ENCODE measurements at regions not wholly inside any gene's neighbourhood (a gene's known extent, or its start where the extent isn't known, plus 50 kb on each side); places are given as distances from the start of the nearest gene placed in this dataset.

DNA sequence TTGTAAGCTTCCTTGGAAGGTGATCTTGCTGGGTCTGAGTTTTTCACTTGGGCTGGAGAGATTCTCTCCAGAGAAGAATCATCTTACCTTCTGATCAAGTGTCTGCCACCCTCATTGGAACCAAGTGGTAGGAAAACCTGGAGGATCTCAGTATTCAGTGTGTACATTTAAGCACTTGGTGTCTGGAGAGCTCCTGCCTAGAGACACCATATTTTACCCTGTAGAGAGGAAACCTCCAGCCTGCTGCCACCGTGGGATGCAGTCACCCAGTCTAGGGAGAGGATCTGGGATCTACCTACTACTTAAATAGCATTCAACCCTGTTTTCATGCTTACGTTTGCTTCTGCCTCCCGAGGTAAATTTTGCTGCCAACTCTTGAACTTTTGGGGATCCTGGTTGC is 274.3 kb downstream of the SV2B start:
- no peaks in the 10 kb centered on the region for H3K4me1 ChIP-seq (ENCODE audit: insufficient read depth)
- no peaks in the 10 kb centered on the region for H3K9me2 ChIP-seq (replicated peaks; ENCODE audit: insufficient read depth)
- no peaks in the 10 kb centered on the region for H4K20me1 ChIP-seq (ENCODE audit: insufficient read depth, poor library complexity, severe bottlenecking)
- H3K4me2 ChIP-seq = no peak overlapping the region
- H3K9me3 ChIP-seq (ENCODE audit: low read depth) = no peaks in the 10 kb centered on the region
- DNase-seq (ENCODE audit: low spot score) = no peak
- 88% methylated on average over 3 of the region's 3 CpGs for WGBS (ENCODE audit: low lambda C conversion rate, missing lambda C conversion rate)
- peaks cover 3% of the 10 kb centered on the region for H3K27me3 ChIP-seq
- no peak overlapping the region for H3K27ac ChIP-seq
- H3K79me2 ChIP-seq = no peaks in the 10 kb centered on the region
- TF ChIP-seq, protein P1, sequence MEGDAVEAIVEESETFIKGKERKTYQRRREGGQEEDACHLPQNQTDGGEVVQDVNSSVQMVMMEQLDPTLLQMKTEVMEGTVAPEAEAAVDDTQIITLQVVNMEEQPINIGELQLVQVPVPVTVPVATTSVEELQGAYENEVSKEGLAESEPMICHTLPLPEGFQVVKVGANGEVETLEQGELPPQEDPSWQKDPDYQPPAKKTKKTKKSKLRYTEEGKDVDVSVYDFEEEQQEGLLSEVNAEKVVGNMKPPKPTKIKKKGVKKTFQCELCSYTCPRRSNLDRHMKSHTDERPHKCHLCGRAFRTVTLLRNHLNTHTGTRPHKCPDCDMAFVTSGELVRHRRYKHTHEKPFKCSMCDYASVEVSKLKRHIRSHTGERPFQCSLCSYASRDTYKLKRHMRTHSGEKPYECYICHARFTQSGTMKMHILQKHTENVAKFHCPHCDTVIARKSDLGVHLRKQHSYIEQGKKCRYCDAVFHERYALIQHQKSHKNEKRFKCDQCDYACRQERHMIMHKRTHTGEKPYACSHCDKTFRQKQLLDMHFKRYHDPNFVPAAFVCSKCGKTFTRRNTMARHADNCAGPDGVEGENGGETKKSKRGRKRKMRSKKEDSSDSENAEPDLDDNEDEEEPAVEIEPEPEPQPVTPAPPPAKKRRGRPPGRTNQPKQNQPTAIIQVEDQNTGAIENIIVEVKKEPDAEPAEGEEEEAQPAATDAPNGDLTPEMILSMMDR (IDR thresholded peaks at IDR 0.05; ENCODE audit: poor library complexity) = no peak
- TF ChIP-seq EZH2 (IDR thresholded peaks at IDR 0.05; ENCODE audit: borderline replicate concordance) (no peak), EZH2phosphoT487 (IDR thresholded peaks at IDR 0.05; ENCODE audit: low read depth, severe bottlenecking, unreplicated experiment) (no peak)
- H2AFZ ChIP-seq = no peak overlapping the region
- H3K4me3 ChIP-seq = no peak overlapping the region
- no peaks in the 10 kb centered on the region for H3K36me3 ChIP-seq (replicated peaks; ENCODE audit: insufficient read depth, low read depth)

DNA sequence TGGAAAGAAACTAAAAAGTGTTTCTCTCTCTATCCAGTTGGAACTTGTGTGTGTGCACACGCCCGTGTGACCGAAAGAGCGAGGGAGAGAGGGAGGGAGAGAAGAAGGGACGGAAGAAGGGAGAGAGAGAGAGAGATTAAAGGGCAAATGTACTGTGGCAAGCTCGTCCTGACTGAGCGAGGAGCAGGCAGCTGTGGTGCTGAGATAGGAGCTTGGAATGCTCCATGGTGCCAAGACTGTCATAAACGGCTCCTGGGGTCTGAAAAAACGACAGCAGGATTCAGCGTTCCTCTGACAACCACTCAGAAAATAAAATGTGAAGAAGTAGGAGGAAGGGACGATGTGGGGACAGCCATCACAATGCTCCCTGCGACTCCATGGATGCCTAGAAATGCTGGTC is 276.0 kb downstream of the SV2B start:
- no peaks in the 10 kb centered on the region for H3K9me2 ChIP-seq (replicated peaks; ENCODE audit: insufficient read depth)
- no peak for DNase-seq (ENCODE audit: low spot score)
- H3K79me2 ChIP-seq = no peaks in the 10 kb centered on the region
- H3K27me3 ChIP-seq = peaks cover 3% of the 10 kb centered on the region
- TF ChIP-seq, protein P1 (IDR thresholded peaks at IDR 0.05; ENCODE audit: poor library complexity) = no peak
- TF ChIP-seq EZH2 (IDR thresholded peaks at IDR 0.05; ENCODE audit: borderline replicate concordance) = no peak
- no peak for TF ChIP-seq EZH2phosphoT487 (IDR thresholded peaks at IDR 0.05; ENCODE audit: low read depth, severe bottlenecking, unreplicated experiment)
- H2AFZ ChIP-seq = no peak overlapping the region
- no peak overlapping the region for H3K27ac ChIP-seq
- WGBS (ENCODE audit: low lambda C conversion rate, missing lambda C conversion rate) = 86% methylated on average over 12 of the region's 12 CpGs
- H3K4me3 ChIP-seq = no peak overlapping the region
- H4K20me1 ChIP-seq (ENCODE audit: insufficient read depth, poor library complexity, severe bottlenecking) = no peaks in the 10 kb centered on the region
- no peak overlapping the region for H3K4me2 ChIP-seq
- no peaks in the 10 kb centered on the region for H3K9me3 ChIP-seq (ENCODE audit: low read depth)
- no peaks in the 10 kb centered on the region for H3K4me1 ChIP-seq (ENCODE audit: insufficient read depth)
- no peaks in the 10 kb centered on the region for H3K36me3 ChIP-seq (replicated peaks; ENCODE audit: insufficient read depth, low read depth)

DNA sequence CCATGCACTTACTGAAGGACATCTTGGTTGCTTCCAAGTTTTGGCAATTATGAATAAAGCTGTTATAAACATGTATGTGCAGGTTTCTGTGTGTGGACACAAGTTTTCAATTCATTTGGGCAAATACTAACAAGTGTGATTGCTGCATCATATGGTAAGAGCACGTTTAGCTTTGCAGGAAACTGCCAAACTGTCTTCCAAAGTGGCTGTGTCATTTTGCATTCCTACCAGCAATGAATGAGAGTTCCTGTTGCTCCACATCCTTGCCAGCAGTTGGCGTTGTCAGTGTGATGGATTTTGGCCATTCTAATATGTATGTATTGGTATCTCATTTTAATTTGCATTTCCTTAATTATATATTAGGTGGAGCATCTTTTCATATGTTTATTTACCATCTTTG is 280.1 kb downstream of the SV2B start:
- Histone ChIP-seq H3K4me3 (no peak overlapping the region), H3K79me2 (no peaks in the 10 kb centered on the region), H3K27me3 (peaks cover 3% of the 10 kb centered on the region), H3K9me3 (ENCODE audit: low read depth) (no peaks in the 10 kb centered on the region), H2AFZ (no peak overlapping the region), H3K9me2 (replicated peaks; ENCODE audit: insufficient read depth) (no peaks in the 10 kb centered on the region), H3K36me3 (replicated peaks; ENCODE audit: insufficient read depth, low read depth) (no peaks in the 10 kb centered on the region), H4K20me1 (ENCODE audit: insufficient read depth, poor library complexity, severe bottlenecking) (no peaks in the 10 kb centered on the region), H3K27ac (no peak overlapping the region), H3K4me1 (ENCODE audit: insufficient read depth) (no peaks in the 10 kb centered on the region), H3K4me2 (no peak overlapping the region)
- WGBS (ENCODE audit: low lambda C conversion rate, missing lambda C conversion rate) = 83% methylated on average over 2 of the region's 2 CpGs
- DNase-seq (ENCODE audit: low spot score) = no peak
- TF ChIP-seq, protein P1 (IDR thresholded peaks at IDR 0.05; ENCODE audit: poor library complexity) = no peak
- TF ChIP-seq EZH2 (IDR thresholded peaks at IDR 0.05; ENCODE audit: borderline replicate concordance) (no peak), EZH2phosphoT487 (IDR thresholded peaks at IDR 0.05; ENCODE audit: low read depth, severe bottlenecking, unreplicated experiment) (no peak)

DNA sequence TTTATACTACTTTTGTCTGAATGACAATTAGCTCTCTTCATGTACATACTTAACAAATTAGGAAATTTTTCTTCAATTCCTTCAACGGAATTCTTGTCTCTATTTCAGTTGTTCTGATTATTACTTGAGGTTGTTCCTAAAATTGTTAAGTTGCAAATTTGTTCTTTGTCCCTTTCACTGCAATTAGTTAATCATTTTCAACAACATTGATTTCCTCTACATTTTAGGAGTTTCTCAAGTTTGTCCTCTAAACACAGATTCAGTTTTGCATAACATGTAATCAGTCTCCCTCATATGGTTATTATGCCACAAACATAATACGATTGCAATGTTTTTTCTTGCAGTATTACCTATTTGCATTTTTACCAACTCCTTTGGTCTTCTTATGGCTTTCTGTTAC is 283.5 kb downstream of the SV2B start:
- H3K4me3 ChIP-seq = no peak overlapping the region
- no peak overlapping the region for H3K27ac ChIP-seq
- H3K36me3 ChIP-seq (replicated peaks; ENCODE audit: insufficient read depth, low read depth) = no peaks in the 10 kb centered on the region
- H3K79me2 ChIP-seq = no peaks in the 10 kb centered on the region
- H3K4me1 ChIP-seq (ENCODE audit: insufficient read depth) = no peaks in the 10 kb centered on the region
- no peaks in the 10 kb centered on the region for H3K9me3 ChIP-seq (ENCODE audit: low read depth)
- H3K4me2 ChIP-seq = no peak overlapping the region
- H2AFZ ChIP-seq = no peak overlapping the region
- H4K20me1 ChIP-seq (ENCODE audit: insufficient read depth, poor library complexity, severe bottlenecking) = no peaks in the 10 kb centered on the region
- 84% methylated on average over 2 of the region's 2 CpGs for WGBS (ENCODE audit: low lambda C conversion rate, missing lambda C conversion rate)
- no peaks in the 10 kb centered on the region for H3K9me2 ChIP-seq (replicated peaks; ENCODE audit: insufficient read depth)
- TF ChIP-seq, protein P1 (IDR thresholded peaks at IDR 0.05; ENCODE audit: poor library complexity) = no peak
- TF ChIP-seq EZH2 (IDR thresholded peaks at IDR 0.05; ENCODE audit: borderline replicate concordance) = no peak
- TF ChIP-seq EZH2phosphoT487 (IDR thresholded peaks at IDR 0.05; ENCODE audit: low read depth, severe bottlenecking, unreplicated experiment) = no peak
- peaks cover 3% of the 10 kb centered on the region for H3K27me3 ChIP-seq
- DNase-seq (ENCODE audit: low spot score) = no peak

Data from hepatocyte (in vitro differentiated cells).